ENCODE measurements at regions not wholly inside any gene's neighbourhood (a gene's known extent, or its start where the extent isn't known, plus 50 kb on each side); places are given as distances from the start of the nearest gene placed in this dataset.

DNA sequence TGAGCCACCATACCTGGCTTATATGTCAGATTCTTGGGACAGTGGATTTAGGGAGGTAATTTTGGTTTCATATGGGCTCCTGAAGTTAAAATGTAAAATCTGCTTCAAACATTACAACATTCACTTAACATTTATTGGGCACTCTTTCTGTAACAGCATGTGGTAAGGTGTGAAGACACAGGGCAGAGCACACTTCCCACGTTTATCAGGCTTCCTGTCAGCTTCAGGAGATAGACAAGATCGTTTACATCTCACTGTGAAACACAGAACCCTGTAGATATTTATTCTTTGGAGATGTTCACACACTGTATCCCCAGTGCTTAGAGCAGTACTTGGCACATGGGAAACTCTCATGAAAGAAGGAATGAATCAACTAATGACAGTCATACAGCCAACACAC, 426.0 kb upstream of the RARB start:
- DNase-seq = no peak

DNA sequence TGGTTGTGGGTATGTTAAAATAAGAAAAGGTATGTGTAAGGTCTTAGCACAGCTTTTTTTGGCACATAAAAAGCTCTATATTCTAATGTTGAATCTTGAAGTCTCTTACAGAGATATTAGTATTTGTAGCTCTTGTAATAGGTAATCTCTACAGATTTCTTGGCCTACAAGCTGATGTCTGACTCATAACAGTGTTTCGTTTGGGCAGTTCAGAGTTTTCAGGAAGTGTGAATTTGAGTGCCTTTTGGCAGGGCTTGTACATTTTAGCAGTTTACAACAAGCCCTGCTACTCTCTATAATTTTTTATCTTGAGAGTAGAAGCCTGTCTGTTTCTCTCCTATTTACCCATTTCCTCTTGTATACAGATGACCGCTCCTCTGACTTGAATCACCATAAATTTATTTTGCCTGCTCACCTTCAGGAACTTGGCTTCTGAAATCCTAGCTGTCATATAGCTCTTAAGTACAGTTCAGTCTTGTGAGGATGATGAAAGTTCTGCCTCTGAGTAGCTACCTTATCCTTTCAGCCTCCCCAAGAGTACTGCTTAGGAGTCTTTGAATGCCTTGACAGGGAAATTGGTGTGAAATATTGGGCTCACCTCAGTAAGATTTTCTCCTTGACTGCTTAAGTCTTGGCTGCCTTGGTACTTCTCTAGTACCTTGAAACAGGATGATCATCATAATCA, 419.9 kb upstream of the RARB start:
- DNase-seq = no peak

DNA sequence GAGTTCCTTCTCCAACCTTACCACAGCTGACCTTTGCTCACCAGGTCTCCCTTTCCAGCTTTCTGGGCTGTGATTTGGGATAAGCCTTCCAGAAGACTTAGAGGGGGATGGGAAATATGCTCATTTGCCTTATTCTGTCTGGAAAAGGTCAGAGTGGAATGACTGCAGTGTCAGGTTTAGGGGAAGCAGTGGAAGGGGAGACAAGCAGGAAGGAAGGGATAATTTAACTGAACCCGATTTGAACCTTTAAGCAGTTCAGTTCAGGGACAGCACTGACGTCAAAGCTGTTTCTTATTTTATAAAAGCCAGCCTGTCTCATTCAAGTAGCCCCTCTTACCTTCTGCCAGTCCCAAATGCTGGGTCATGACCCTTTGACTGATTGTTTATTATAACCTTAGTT, 418.4 kb upstream of the RARB start:
- no peak for DNase-seq

DNA sequence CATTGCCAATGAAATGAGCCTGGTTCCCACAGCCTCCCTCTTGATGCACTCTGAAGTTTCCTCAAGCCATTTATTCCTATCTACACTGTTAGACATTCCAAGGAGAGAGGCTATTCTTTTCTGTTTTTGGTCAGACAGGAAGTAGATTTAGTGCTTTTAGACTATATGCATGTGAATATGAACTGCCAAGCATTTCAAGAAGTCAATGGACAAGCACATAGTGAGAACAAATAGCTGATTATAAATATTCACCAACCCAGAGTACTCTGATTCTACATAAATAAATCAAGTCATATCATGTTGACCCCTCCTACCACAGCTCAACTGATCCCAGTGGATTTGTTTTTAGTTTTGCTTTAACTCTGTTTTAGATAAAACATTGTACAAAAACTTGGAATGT, 412.5 kb upstream of the RARB start:
- DNase-seq = no peak

DNA sequence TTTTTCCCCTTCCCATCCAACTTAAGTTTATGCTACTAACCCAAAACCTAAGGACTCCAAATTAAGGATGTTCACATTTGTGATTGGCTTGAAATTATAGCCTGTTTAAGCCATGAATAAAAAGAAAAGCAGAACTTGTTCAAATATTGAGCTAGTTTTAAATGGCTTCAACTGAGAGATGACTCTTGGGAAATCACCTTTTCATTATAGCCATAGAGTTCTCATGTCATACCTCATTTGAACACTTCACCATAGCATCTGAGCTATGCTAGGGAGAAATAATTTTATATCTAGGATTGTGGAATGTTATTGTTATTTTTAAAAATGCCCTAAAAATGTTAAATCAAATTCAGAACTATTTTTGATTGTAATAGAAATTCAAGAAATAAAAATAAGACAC, 409.2 kb upstream of the RARB start:
- no peak for DNase-seq

- DNase-seq = no peak
Measured at GRCh38 chr3:25019506-25019905, 408.6 kb upstream of the RARB start.

- no peak for DNase-seq
Measured at GRCh38 chr3:25021816-25022215, 406.2 kb upstream of the RARB start.

DNA sequence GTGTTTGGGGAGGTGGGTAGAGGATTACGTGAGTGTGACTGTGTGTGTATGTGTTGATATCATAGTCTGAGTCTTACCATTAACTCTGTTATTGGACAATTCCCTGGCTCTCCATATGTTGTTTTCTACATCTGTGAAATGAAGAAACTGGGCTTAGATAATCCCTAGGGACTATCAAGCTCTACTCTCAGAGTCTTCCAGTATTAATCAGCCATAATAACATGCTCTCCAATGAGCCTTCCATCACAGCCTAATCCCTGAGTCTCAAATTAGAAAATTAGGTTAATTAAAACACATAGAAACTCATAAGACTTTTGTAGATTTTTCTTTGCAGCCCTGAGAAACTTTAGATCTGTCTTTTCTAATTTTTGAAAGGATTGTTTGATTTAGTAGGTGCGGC, 404.2 kb upstream of the RARB start:
- DNase-seq = no peak

DNA sequence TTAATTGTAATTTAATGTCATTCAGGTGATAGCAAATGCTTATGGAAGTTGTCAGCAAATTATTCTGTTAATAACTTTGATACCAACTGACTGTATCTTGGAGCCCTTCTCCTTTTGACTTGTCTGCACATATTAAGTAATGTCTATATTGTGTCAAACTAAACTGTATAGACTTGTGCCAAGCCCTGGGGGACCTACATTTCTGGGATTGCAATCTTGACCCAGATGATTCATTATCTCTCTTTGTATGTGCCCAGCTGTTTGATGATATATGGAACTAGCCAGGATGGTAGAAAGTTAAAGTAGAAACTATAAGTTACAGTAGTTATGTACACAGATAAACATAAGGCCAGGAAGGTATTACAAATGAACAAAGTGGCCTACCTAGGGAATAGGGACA, 402.8 kb upstream of the RARB start:
- DNase-seq = no peak

GRCh38 chr3:25027650-25028049, 400.4 kb upstream of the RARB start:
- DNase-seq = no peak

DNA sequence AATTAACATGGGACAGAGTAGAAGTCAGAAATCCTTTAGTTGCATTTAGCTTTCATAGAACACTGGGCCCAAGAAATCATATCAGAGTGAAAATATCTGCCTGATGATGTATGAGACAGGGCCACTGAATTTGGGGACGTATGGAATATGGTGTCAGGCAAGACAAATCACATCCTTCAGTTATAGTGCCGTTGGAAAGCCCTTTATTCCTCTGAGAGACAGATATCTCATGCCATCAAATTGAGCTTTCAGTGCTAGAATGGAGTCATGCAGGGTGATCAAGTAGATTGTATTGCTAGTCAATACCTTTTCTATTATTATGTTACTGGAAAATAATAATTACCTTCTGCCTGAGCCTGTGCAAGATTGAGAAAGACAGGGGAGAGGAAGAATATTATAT, 398.2 kb upstream of the RARB start:
- no peak for DNase-seq

DNA sequence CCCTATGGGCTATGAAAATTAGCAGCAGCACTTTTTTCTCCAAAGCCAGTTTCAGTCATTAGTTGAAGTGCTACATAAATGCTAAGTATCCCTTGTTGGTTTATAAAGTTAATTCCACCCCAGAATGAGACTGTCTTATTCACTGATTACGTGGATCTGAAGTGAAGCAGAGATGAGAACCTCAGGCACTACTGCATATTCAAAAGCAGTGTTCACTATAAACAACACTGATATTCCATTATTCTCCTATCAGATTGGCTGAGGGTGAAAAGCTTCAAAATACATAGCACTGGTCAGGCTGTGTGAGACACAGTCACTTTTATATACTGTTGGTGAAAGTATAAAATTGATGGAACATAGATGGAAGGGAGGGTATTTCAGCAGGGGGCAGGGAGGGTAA, 395.7 kb upstream of the RARB start:
- DNase-seq = no peak

- no peak for DNase-seq
Measured at GRCh38 chr3:25033407-25034029, 394.5 kb upstream of the RARB start.

GRCh38 chr3:25035526-25035925, 392.5 kb upstream of the RARB start:
- no peak for DNase-seq

DNA sequence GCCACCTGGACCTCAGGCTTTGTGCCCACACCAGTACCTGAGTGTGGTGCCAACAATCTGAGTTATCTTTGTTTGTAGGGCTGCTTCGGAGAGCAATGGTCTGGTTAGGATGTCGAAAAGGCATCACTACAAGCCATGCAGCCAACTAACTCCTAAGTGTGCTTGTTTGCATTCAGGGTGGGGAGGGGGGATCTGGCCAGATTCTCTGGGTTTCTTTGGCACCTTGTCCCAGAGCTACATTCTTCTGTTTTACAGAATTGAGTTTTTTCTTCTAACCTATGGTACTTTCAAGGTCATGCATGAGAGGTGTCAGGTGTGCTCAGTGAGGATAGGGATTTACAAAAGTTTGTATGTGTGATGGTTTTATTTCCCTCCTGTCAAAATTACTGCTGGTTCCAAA, 391.4 kb upstream of the RARB start:
- no peak for DNase-seq

DNA sequence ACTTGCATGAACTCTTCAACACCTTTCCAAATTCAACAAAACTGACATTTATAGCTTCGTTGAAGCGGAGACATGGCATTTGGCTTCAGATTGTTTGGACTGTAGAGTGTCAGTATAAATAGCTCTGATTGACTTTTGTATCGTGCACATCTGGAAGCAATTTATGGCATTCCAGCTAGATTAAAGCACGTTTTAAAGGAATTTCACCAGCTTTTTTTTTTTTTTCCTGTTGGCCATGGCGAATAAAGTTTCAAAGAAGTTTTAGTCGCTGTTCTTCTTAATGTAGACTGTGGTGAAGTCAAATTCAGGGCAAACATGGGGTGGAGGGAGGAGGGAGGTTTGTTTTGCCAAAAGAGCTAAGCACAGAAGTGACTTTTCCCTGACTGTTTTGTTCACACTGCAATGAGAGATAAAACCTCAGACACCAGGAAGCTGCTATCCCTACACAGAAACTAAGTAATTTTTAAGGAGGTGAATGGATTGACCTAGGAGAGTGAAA, 391.0 kb upstream of the RARB start:
- DNase-seq = no peak

GRCh38 chr3:25038271-25038670, 389.8 kb upstream of the RARB start:
- DNase-seq = no peak

DNA sequence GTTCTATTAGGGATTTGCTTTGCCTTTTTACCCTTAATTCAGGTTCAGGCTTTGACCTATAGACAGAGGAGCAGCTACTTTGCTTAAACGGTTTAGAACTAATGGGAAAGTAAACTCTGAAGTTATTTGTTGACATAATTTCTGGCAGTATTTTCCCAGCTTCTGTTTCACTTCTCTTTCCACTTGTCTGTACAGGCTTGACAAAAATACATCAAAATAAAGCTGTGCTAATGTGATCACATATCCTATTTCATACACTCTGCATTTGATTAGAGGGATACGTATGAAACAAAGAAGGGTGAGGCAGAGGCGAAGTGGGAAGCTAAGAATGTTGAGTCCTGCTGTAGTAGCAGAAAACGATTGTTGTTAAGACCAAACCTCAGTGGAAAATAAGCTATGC, 389.1 kb upstream of the RARB start:
- DNase-seq = no peak

DNA sequence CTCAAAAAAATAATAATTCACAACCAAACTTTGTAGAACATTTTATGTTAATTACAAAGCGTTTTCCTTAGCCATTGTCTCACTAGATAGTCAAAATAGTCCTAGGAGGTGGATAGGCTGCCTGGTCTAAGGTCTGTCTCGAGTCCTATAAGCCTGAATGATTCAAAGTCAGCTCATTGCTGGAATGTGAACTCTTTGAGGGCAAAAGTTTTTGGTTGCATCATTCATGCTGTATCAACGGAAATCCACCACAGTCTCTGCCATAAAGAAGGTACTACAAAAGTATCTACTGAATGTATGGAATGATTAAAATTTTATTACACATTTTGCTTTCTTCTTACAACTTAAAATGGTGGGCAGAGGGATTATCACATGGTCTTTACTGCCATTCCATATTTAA, 387.3 kb upstream of the RARB start:
- no peak for DNase-seq

GRCh38 chr3:25041871-25042584, 386.0 kb upstream of the RARB start:
- DNase-seq = no peak

GRCh38 chr3:25043177-25043576, 384.9 kb upstream of the RARB start:
- DNase-seq = no peak

DNA sequence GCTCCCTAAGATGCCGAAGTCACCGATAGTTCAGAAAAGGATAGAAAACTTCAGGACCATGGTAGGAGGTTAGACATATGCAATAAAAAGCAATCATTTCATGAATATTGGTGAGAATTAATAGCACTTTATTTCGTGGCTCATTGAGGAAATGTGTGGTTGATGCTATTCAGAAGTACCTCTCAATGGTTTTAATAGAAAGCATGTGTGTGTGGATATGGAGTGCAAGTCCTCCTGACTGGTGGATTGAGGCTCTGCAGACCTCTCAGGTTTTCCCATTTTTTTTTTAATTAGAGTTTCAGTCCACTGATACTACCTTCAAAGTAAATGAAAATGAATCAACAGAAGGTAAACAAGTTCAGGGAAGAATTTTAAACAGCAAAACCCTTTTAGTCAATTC, 384.3 kb upstream of the RARB start:
- DNase-seq = no peak

DNA sequence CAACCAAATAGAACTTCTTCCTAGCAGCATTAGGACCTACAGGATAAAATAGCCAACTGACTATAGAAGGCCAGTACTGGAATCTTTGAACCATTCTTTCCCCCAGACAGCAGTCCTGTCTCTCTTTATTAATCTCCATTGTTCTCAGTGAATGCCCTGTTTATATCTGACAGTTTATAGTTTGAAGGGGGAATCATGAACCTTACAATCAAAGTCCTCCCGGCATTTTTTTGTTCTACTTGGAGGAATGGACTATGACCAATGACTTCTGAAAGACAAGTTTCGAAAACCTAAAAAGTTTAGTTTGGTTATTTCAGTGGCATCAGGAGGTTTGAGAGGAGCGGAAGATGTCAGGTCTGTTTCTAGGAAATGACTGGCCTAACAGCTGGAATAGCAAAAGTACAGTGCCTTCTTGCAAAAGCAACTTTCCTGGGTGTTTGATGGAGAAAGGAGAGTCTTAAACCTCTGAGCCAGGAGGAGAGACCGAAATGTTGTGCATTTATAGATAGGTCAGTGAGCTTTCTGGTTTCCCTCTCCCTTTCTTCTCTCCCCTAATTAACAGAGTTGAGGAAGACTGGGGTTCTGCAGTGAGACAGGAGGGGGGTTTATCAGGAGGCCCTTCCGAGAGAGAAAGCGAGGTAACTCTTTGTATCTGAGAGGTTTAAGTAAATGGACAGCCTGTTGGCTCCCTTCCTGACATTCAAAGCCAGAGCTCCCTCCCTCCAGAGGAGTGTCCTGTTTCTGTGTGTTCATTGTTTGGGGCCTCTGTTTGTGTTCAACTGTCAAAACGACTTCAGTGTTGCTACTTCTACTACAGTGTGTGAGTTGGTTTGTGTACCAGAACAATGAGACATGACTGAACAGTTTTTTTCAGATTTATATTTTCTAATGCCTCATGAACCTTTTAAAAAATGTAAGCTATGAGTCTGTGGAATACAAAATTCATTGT, 383.0 kb upstream of the RARB start:
- DNase-seq = peak; percentile 29
